Osteoblast (primary cell): ENCODE measurements at regions not wholly inside any gene's neighbourhood (a gene's known extent, or its start where the extent isn't known, plus 50 kb on each side); places are given as distances from the start of the nearest gene placed in this dataset.

Experiments used
- DNase-seq: peaks from one replicate; pipeline ENCODE4 v3.0.0; 2011; ENCODE audit warnings: low spot score, mixed read lengths; ENCODE audit not compliant: insufficient read length; ENCODE audit errors: missing footprints
- H2AFZ ChIP-seq: 2 replicates; pipeline ENCODE4 v1.6.0; 2011; ENCODE audit warnings: mild to moderate bottlenecking, low read length
- H3K27ac ChIP-seq: 2 replicates; pipeline ENCODE4 v1.5.1; 2011; ENCODE audit warnings: mild to moderate bottlenecking, low read depth, low read length, moderate library complexity
- H3K27me3 ChIP-seq: 2 replicates; pipeline ENCODE4 v1.6.0; 2012; ENCODE audit warnings: mild to moderate bottlenecking, control low read depth, inconsistent platforms, low read length, moderate library complexity; ENCODE audit not compliant: insufficient read depth
- H3K36me3 ChIP-seq: 2 replicates; pipeline ENCODE4 v1.5.1; 2011; ENCODE audit warnings: mild to moderate bottlenecking, low read length, control low read depth, moderate library complexity; ENCODE audit not compliant: insufficient read depth
- H3K4me1 ChIP-seq: 2 replicates; pipeline ENCODE4 v1.5.1; 2011; ENCODE audit warnings: mild to moderate bottlenecking, low read length, control low read depth, moderate library complexity; ENCODE audit not compliant: insufficient read depth
- H3K4me2 ChIP-seq: 2 replicates; pipeline ENCODE4 v1.6.0; 2011; ENCODE audit warnings: mild to moderate bottlenecking, low read length; ENCODE audit not compliant: insufficient read depth
- H3K4me3 ChIP-seq: fragments of 200-600 bp; sonication (generic); 3 replicates; pipeline ENCODE4 v1.5.1; 2012; ENCODE audit warnings: mild to moderate bottlenecking, low read length, inconsistent platforms; ENCODE audit not compliant: insufficient read depth
- H3K79me2 ChIP-seq: 2 replicates; pipeline ENCODE4 v1.6.0; 2012; ENCODE audit warnings: mild to moderate bottlenecking, low read length, control low read depth, inconsistent platforms; ENCODE audit not compliant: insufficient read depth
- H3K9me3 ChIP-seq: 2 replicates; pipeline ENCODE4 v1.5.1; 2011; ENCODE audit warnings: low read depth, low read length, control low read depth
- H4K20me1 ChIP-seq: 2 replicates; pipeline ENCODE4 v1.6.0; 2012; ENCODE audit warnings: mild to moderate bottlenecking, low read length, control low read depth; ENCODE audit not compliant: insufficient read depth
- CTCF ChIP-seq: IDR thresholded peaks from 2 replicates; pipeline ENCODE4 v1.5.1; 2011; ENCODE audit warnings: mild to moderate bottlenecking, low read depth, low read length, moderate library complexity; ENCODE audit errors: extremely low read depth

DNA sequence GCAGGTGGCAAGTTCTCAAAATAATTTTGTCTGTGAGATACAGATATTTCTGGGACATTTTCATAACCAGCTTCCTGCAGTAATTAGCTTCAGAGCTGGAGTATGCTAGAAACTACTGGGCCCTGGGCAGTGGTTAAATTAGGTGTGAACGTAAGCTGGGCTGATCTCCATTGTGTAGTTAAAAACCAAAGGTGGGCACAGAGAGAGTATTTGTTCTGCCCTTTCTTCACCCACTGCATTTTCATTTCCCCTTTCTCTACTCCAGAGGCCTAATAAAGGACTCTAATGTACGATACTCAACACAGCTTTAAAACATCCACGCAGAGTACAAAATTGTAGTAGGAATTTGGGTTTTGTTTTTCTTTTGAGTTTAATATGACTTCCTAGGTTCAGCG, 252.7 kb downstream of the SPRY1 start:
- Histone ChIP-seq H3K27ac (peak overlapping the region; percentile 68), H2AFZ (peak overlapping the region; percentile 23), H3K4me3 (peak overlapping the region; percentile 20)

DNA sequence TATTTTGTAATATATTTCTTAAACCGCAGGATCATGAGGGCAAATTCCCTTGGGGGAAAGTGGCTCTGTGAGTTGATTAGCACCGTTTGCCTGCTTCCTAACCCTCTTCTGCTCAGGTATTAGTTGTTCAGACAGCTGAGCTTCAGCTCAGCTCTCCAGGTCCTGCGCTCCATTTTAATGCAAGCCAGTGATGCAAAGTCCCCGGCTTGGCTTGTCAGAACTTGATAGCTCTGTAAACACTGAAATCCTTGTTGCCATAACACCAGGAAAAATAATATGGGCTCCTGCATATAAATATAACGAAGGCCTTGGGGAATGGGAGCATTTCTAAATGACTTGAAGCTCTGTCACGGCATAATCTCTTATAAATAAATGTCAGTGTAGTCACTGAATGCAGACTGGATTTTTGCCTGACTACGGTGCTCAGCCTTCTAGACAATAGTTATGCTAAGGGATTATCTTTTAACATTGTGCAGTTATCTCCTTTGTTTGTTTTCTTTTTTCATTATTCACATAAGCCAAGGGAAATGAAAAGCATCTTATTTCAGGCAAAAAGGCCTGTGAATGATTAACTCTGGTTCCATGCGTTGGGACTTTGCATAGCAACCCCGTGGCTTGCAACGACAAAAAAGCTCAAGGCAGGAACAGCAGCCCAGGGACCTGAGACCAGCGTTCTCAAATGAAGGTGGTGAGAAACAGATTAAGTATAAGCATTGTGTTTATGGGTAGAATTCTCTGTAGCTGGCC, 253.2 kb downstream of the SPRY1 start:
- peak overlapping the region; percentile 64 for H3K4me2 ChIP-seq

More for the DNA sequence above, 252.7 kb downstream of the SPRY1 start:
- H4K20me1 ChIP-seq = no peaks in the 10 kb centered on the region
- H3K9me3 ChIP-seq = no peaks in the 10 kb centered on the region
- H3K4me1 ChIP-seq = peaks cover 17% of the 10 kb centered on the region
- no peak for DNase-seq
- no peaks in the 10 kb centered on the region for H3K79me2 ChIP-seq
- TF ChIP-seq CTCF = no peak
- H3K4me2 ChIP-seq = peak overlapping the region; percentile 64
- H3K36me3 ChIP-seq = no peaks in the 10 kb centered on the region
- no peaks in the 10 kb centered on the region for H3K27me3 ChIP-seq

DNA sequence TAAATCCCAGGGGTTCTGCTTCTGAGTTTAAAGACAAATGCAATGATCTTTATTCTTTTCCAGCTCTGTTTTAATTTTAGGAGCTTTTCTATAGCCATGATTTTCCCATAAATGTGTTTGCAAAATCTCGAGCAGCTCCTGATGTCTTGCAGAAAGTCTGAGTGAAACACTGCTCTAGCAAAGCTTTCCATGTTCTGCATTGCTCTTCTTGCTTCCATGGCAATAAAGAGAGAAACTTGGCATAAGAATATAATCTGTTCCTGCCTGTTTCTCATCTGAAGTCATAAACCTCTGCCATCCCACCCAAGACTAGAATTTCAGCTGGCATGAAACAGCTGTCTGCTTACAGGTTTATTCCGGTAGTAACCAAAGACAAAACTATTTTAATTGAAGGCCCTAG, 254.5 kb downstream of the SPRY1 start:
- Histone ChIP-seq H4K20me1 (no peaks in the 10 kb centered on the region), H3K36me3 (no peaks in the 10 kb centered on the region), H3K4me3 (no peak overlapping the region), H3K79me2 (no peaks in the 10 kb centered on the region), H3K4me1 (peaks cover 17% of the 10 kb centered on the region), H3K4me2 (no peak overlapping the region), H3K27me3 (no peaks in the 10 kb centered on the region), H3K9me3 (no peaks in the 10 kb centered on the region), H2AFZ (no peak overlapping the region), H3K27ac (no peak overlapping the region)
- no peak for DNase-seq
- no peak for TF ChIP-seq CTCF

More for the DNA sequence above, 253.2 kb downstream of the SPRY1 start:
- Histone ChIP-seq H2AFZ (peak overlapping the region; percentile 38), H4K20me1 (no peaks in the 10 kb centered on the region), H3K27me3 (no peaks in the 10 kb centered on the region), H3K9me3 (no peaks in the 10 kb centered on the region), H3K36me3 (no peaks in the 10 kb centered on the region), H3K4me3 (peak overlapping the region; percentile 47), H3K4me1 (peaks cover 17% of the 10 kb centered on the region), H3K79me2 (no peaks in the 10 kb centered on the region), H3K27ac (peak overlapping the region; percentile 68)
- DNase-seq = no peak
- no peak for TF ChIP-seq CTCF

DNA sequence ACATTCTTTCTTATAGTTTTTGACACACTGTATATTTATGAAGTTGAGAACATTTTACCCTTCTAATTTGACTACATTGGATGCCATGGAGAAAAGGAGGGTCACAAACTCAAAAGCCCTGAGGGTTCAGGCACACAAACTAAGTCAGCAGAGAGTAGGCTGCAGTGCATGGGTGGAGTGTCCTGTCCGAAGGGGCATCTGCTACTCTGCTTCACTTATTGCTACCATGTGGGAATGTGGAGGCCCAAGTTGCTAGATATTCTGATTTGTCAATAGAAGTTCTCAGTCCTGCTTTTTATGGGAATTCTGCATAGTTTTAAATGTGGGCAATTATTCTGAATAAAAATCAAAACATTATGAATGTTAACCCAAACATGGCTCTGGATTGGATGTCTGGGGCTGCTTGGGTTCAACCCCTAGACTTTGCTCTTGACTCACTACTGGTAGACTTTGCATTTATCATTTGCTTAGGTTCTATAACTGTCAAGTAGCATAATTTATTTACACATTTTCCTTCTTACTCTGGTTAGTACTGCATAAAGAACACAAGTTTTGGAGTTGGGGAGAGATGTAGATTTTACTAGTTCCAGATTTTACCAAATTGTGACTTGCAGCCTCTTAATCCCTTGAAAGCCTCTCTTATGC, 255.1 kb downstream of the SPRY1 start:
- no peak for TF ChIP-seq CTCF
- no peak overlapping the region for H3K4me2 ChIP-seq
- H3K79me2 ChIP-seq = no peaks in the 10 kb centered on the region
- DNase-seq = no peak
- no peak overlapping the region for H3K27ac ChIP-seq
- no peaks in the 10 kb centered on the region for H3K36me3 ChIP-seq
- H3K9me3 ChIP-seq = no peaks in the 10 kb centered on the region
- H2AFZ ChIP-seq = no peak overlapping the region
- H3K27me3 ChIP-seq = no peaks in the 10 kb centered on the region
- peaks cover 17% of the 10 kb centered on the region for H3K4me1 ChIP-seq
- H4K20me1 ChIP-seq = no peaks in the 10 kb centered on the region
- no peak overlapping the region for H3K4me3 ChIP-seq
